ENCODE measurements at regions not wholly inside any gene's neighbourhood (a gene's known extent, or its start where the extent isn't known, plus 50 kb on each side); places are given as distances from the start of the nearest gene placed in this dataset.

- Histone ChIP-seq H3K36me3 (no peaks in the 10 kb centered on the region), H3K4me1 (peaks cover 9% of the 10 kb centered on the region), H3K27me3 (no peaks in the 10 kb centered on the region), H3K9me3 (no peaks in the 10 kb centered on the region), H3K27ac (no peak overlapping the region), H3K4me3 (no peak overlapping the region)
- WGBS, result 94% methylated on average over 9 of the region's 9 CpGs
- no peak for DNase-seq (ENCODE audit: low spot score in 2 of 2)
- TF ChIP-seq CTCF (IDR thresholded peaks at IDR 0.05), result no peak
- TF ChIP-seq EP300 (IDR thresholded peaks at IDR 0.05), result no peak
- no peak for TF ChIP-seq POLR2A (IDR thresholded peaks at IDR 0.05)
- no peak for TF ChIP-seq POLR2AphosphoS5 (IDR thresholded peaks at IDR 0.05)
Observed at GRCh38 chr6:138567052-138567451, 67.8 kb upstream of the NHSL1 start.

GRCh38 chr6:138568997-138569396 lies 69.7 kb upstream of the NHSL1 start:
- H3K36me3 ChIP-seq, result no peaks in the 10 kb centered on the region
- H3K9me3 ChIP-seq, result no peaks in the 10 kb centered on the region
- no peak overlapping the region for H3K4me3 ChIP-seq
- no peaks in the 10 kb centered on the region for H3K27me3 ChIP-seq
- WGBS, result 88% methylated on average over 8 of the region's 8 CpGs
- H3K27ac ChIP-seq, result no peak overlapping the region
- H3K4me1 ChIP-seq, result peaks cover 17% of the 10 kb centered on the region
- no peak for DNase-seq (ENCODE audit: low spot score in 2 of 2)
- no peak for TF ChIP-seq POLR2A (IDR thresholded peaks at IDR 0.05)
- TF ChIP-seq POLR2AphosphoS5 (IDR thresholded peaks at IDR 0.05), result no peak
- TF ChIP-seq EP300 (IDR thresholded peaks at IDR 0.05), result no peak

GRCh38 chr6:138569554-138569953 lies 70.3 kb upstream of the NHSL1 start:
- H3K4me1 ChIP-seq, result peaks cover 17% of the 10 kb centered on the region
- H3K27ac ChIP-seq, result no peak overlapping the region
- no peak overlapping the region for H3K4me3 ChIP-seq
- H3K9me3 ChIP-seq, result no peaks in the 10 kb centered on the region
- no peaks in the 10 kb centered on the region for H3K27me3 ChIP-seq
- DNase-seq (ENCODE audit: low spot score in 2 of 2), result no peak
- TF ChIP-seq CTCF (IDR thresholded peaks at IDR 0.05) (no peak), POLR2A (IDR thresholded peaks at IDR 0.05) (no peak), POLR2AphosphoS5 (IDR thresholded peaks at IDR 0.05) (no peak), EP300 (IDR thresholded peaks at IDR 0.05) (no peak)
- H3K36me3 ChIP-seq, result no peaks in the 10 kb centered on the region
- 96% methylated on average over 2 of the region's 2 CpGs for WGBS

GRCh38 chr6:138569970-138570724 lies 70.9 kb upstream of the NHSL1 start:
- H3K27ac ChIP-seq, result no peak overlapping the region
- TF ChIP-seq EP300 (IDR thresholded peaks at IDR 0.05), result no peak

GRCh38 chr6:138570725-138571029 lies 71.4 kb upstream of the NHSL1 start:
- TF ChIP-seq POLR2A (IDR thresholded peaks at IDR 0.05) (no peak), EP300 (IDR thresholded peaks at IDR 0.05) (no peak), CTCF (IDR thresholded peaks at IDR 0.05) (no peak), POLR2AphosphoS5 (IDR thresholded peaks at IDR 0.05) (no peak)
- no peaks in the 10 kb centered on the region for H3K36me3 ChIP-seq
- H3K4me1 ChIP-seq, result peaks cover 17% of the 10 kb centered on the region
- no peaks in the 10 kb centered on the region for H3K27me3 ChIP-seq
- no peaks in the 10 kb centered on the region for H3K9me3 ChIP-seq
- WGBS, result 76% methylated on average over 4 of the region's 4 CpGs
- H3K27ac ChIP-seq, result no peak overlapping the region
- H3K4me3 ChIP-seq, result no peak overlapping the region
- no peak for DNase-seq (ENCODE audit: low spot score in 2 of 2)

More at GRCh38 chr6:138569970-138570724, 70.9 kb upstream of the NHSL1 start:
- Histone ChIP-seq H3K9me3 (no peaks in the 10 kb centered on the region), H3K27me3 (no peaks in the 10 kb centered on the region), H3K4me1 (peaks cover 17% of the 10 kb centered on the region), H3K36me3 (no peaks in the 10 kb centered on the region), H3K4me3 (no peak overlapping the region)
- no peak for DNase-seq (ENCODE audit: low spot score in 2 of 2)
- 85% methylated on average over 7 of the region's 7 CpGs for WGBS

- WGBS, result 72% methylated on average over 7 of the region's 7 CpGs
- Histone ChIP-seq H3K4me3 (peak overlapping the region; percentile 48), H3K4me1 (peaks cover 17% of the 10 kb centered on the region), H3K9me3 (no peaks in the 10 kb centered on the region), H3K36me3 (no peaks in the 10 kb centered on the region), H3K27ac (no peak overlapping the region), H3K27me3 (no peaks in the 10 kb centered on the region)
- DNase-seq (ENCODE audit: low spot score in 2 of 2), result no peak
- TF ChIP-seq POLR2AphosphoS5 (IDR thresholded peaks at IDR 0.05), result no peak
- TF ChIP-seq POLR2A (IDR thresholded peaks at IDR 0.05), result no peak
- no peak for TF ChIP-seq EP300 (IDR thresholded peaks at IDR 0.05)
- TF ChIP-seq CTCF (IDR thresholded peaks at IDR 0.05), result no peak
Observed at GRCh38 chr6:138571181-138571580, 71.9 kb upstream of the NHSL1 start.

Data from suprapubic skin (tissue), 4 donors.